ENCODE measurements at regions not wholly inside any gene's neighbourhood (a gene's known extent, or its start where the extent isn't known, plus 50 kb on each side); places are given as distances from the start of the nearest gene placed in this dataset.

DNA sequence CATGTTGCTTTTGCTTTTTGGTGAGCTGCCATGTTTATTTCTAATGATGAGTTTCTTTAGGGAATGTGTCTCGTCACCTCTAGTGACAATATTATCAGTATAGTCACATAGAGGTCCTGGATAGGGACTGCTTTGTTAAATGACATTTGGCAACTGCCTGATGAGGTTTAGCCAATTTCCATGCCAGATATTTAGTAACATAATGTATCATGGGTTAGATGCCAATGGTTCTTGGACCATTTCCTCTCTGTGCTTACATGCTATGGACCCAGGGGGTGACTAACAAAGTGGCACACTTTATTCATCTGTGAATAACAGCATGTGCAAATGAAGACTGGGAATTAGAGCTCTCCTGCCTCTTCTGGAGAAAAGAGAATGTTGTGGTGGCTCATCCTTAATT, 56.2 kb upstream of the RAB27B start:
- Histone ChIP-seq H2AFZ (ENCODE audit: low read depth, low read length) (no peak overlapping the region), H3K27me3 (ENCODE audit: insufficient read depth, low read length, poor library complexity) (no peaks in the 10 kb centered on the region), H3K4me3 (ENCODE audit: low read depth in 1 of 2, low read length in 2 of 2) (no peak overlapping the region), H3K79me2 (ENCODE audit: insufficient read depth, low read length) (no peaks in the 10 kb centered on the region), H3K4me2 (ENCODE audit: insufficient read depth, low read length) (no peak overlapping the region), H3K9me3 (ENCODE audit: insufficient read depth, low read length, severe bottlenecking) (no peaks in the 10 kb centered on the region), H4K20me1 (ENCODE audit: insufficient read depth, low read length) (no peaks in the 10 kb centered on the region), H3K36me3 (ENCODE audit: insufficient read depth, low read length) (no peaks in the 10 kb centered on the region), H3K27ac (ENCODE audit: low read length) (no peak overlapping the region), H3K4me1 (ENCODE audit: insufficient read depth, low read length) (no peaks in the 10 kb centered on the region), H3K9ac (ENCODE audit: low read depth, low read length) (no peak overlapping the region)
- ATAC-seq (ENCODE audit: insufficient read depth, low read depth), result no peak
- DNase-seq, result no peak
- TF ChIP-seq, protein P1, sequence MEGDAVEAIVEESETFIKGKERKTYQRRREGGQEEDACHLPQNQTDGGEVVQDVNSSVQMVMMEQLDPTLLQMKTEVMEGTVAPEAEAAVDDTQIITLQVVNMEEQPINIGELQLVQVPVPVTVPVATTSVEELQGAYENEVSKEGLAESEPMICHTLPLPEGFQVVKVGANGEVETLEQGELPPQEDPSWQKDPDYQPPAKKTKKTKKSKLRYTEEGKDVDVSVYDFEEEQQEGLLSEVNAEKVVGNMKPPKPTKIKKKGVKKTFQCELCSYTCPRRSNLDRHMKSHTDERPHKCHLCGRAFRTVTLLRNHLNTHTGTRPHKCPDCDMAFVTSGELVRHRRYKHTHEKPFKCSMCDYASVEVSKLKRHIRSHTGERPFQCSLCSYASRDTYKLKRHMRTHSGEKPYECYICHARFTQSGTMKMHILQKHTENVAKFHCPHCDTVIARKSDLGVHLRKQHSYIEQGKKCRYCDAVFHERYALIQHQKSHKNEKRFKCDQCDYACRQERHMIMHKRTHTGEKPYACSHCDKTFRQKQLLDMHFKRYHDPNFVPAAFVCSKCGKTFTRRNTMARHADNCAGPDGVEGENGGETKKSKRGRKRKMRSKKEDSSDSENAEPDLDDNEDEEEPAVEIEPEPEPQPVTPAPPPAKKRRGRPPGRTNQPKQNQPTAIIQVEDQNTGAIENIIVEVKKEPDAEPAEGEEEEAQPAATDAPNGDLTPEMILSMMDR (IDR thresholded peaks at IDR 0.05; ENCODE audit: borderline replicate concordance, extremely low read depth, low read length, poor library complexity, severe bottlenecking), result no peak
- no peak for TF ChIP-seq EZH2 (IDR thresholded peaks at IDR 0.05; ENCODE audit: borderline replicate concordance, low read depth, low read length, severe bottlenecking)

DNA sequence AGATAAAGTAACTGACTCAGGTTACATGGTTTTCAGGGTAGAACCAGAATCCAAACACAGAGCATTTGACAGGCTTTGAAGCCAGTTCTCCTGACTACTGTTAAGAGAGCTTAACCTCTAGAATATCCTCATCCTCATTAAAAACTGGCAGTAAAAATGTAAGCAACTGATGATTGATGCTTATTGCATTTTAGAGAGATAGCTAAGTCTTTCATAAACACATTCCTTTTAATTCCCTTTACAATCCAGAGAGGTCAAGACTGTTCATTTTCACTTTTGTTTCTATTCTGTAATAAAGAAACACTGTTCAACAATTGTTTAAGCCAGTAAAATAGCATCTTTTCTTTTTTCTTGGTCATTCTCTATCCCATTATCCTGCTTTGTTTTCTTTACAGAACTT, 53.9 kb upstream of the RAB27B start:
- Histone ChIP-seq H3K9ac (ENCODE audit: low read depth, low read length) (no peak overlapping the region), H3K27me3 (ENCODE audit: insufficient read depth, low read length, poor library complexity) (no peaks in the 10 kb centered on the region), H3K4me3 (ENCODE audit: low read depth in 1 of 2, low read length in 2 of 2) (no peak overlapping the region), H3K27ac (ENCODE audit: low read length) (no peak overlapping the region), H3K36me3 (ENCODE audit: insufficient read depth, low read length) (no peaks in the 10 kb centered on the region), H3K9me3 (ENCODE audit: insufficient read depth, low read length, severe bottlenecking) (no peaks in the 10 kb centered on the region), H4K20me1 (ENCODE audit: insufficient read depth, low read length) (no peaks in the 10 kb centered on the region), H2AFZ (ENCODE audit: low read depth, low read length) (no peak overlapping the region), H3K4me2 (ENCODE audit: insufficient read depth, low read length) (no peak overlapping the region), H3K79me2 (ENCODE audit: insufficient read depth, low read length) (no peaks in the 10 kb centered on the region), H3K4me1 (ENCODE audit: insufficient read depth, low read length) (no peaks in the 10 kb centered on the region)
- ATAC-seq (ENCODE audit: insufficient read depth, low read depth) (no peak), DNase-seq (no peak)
- TF ChIP-seq, protein P1 (IDR thresholded peaks at IDR 0.05; ENCODE audit: borderline replicate concordance, extremely low read depth, low read length, poor library complexity, severe bottlenecking), result no peak
- TF ChIP-seq EZH2 (IDR thresholded peaks at IDR 0.05; ENCODE audit: borderline replicate concordance, low read depth, low read length, severe bottlenecking), result no peak

DNA sequence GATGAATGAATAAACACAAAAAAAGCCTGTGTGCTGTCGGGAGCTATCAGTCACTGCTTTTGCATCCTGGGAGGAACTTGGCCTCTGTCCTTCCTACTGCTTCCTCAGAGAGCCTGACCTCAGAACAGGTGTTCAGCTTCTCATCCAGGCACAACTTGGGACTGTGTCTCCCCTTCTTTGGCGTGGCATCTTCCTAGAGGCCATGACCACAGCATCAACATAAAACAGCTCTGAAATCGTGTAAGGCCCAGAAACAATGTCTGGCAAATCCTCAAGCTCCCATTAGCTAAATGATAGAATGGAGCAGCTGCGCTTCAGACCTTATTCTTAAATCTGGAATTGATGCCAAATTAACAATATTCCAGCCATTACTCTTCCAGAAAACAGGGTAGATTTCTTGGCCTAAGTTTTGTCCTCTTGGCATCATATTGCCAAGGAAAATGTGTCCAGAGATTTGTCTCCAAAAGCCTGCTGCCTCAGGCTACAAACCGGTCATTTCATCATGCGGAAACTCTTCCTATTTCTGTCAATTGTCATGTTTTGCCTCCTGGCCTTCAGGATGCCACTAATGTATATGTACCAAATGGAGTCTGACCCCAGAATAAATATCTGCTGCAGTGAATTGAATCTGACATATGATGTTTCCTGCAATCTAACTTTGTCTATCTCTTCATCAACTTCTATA, 53.2 kb upstream of the RAB27B start:
- H3K79me2 ChIP-seq (ENCODE audit: insufficient read depth, low read length), result no peaks in the 10 kb centered on the region
- ATAC-seq (ENCODE audit: insufficient read depth, low read depth), result no peak
- H3K4me3 ChIP-seq (ENCODE audit: low read depth in 1 of 2, low read length in 2 of 2), result no peak overlapping the region
- no peaks in the 10 kb centered on the region for H3K27me3 ChIP-seq (ENCODE audit: insufficient read depth, low read length, poor library complexity)
- no peak overlapping the region for H3K4me2 ChIP-seq (ENCODE audit: insufficient read depth, low read length)
- H3K9ac ChIP-seq (ENCODE audit: low read depth, low read length), result no peak overlapping the region
- H2AFZ ChIP-seq (ENCODE audit: low read depth, low read length), result no peak overlapping the region
- H3K27ac ChIP-seq (ENCODE audit: low read length), result no peak overlapping the region
- TF ChIP-seq, protein P1 (IDR thresholded peaks at IDR 0.05; ENCODE audit: borderline replicate concordance, extremely low read depth, low read length, poor library complexity, severe bottlenecking), result no peak
- no peak for TF ChIP-seq EZH2 (IDR thresholded peaks at IDR 0.05; ENCODE audit: borderline replicate concordance, low read depth, low read length, severe bottlenecking)
- no peaks in the 10 kb centered on the region for H3K36me3 ChIP-seq (ENCODE audit: insufficient read depth, low read length)
- H4K20me1 ChIP-seq (ENCODE audit: insufficient read depth, low read length), result no peaks in the 10 kb centered on the region
- H3K9me3 ChIP-seq (ENCODE audit: insufficient read depth, low read length, severe bottlenecking), result no peaks in the 10 kb centered on the region
- DNase-seq, result no peak
- no peaks in the 10 kb centered on the region for H3K4me1 ChIP-seq (ENCODE audit: insufficient read depth, low read length)

Measured in DND-41 (cell line).